ENCODE measurements at regions not wholly inside any gene's neighbourhood (a gene's known extent, or its start where the extent isn't known, plus 50 kb on each side); places are given as distances from the start of the nearest gene placed in this dataset.
"Not testable (repeated sequence)": the region's sequence is repeated elsewhere in the genome, so short reads cannot be mapped to it uniquely, and the experiment has no call there.

DNA sequence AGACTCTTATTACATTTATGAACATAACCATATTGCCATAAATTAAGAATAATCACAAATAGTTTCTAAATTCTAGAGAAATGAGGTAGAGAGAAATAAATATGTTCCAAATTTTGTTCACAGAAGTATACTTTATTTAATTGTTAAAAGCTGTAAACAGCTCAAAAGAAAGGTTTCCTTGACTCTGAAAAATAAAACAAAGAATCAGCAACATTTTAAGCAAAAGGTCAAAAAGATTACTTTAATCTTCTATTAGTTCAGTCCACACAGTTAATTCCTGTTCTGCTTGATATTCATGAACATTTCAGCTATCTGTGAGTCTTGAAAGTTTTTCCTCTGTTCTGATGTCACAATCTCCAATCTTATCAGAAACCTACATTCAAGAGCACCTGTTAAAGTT is 197.9 kb downstream of the GJA1 start:
- no peak for DNase-seq (ENCODE audit: low spot score)
- Mint-ChIP-seq H3K4me1 (ENCODE audit: unreplicated experiment) (no peaks in the 10 kb centered on the region), H3K27ac (ENCODE audit: unreplicated experiment) (no peak overlapping the region), H3K4me3 (ENCODE audit: unreplicated experiment) (no peak overlapping the region), H3K36me3 (ENCODE audit: low read depth, unreplicated experiment) (peaks cover 20% of the 10 kb centered on the region), H3K27me3 (ENCODE audit: unreplicated experiment) (peaks cover 2% of the 10 kb centered on the region), H3K9me3 (ENCODE audit: unreplicated experiment) (peaks cover 24% of the 10 kb centered on the region)
- TF ChIP-seq, protein P1, sequence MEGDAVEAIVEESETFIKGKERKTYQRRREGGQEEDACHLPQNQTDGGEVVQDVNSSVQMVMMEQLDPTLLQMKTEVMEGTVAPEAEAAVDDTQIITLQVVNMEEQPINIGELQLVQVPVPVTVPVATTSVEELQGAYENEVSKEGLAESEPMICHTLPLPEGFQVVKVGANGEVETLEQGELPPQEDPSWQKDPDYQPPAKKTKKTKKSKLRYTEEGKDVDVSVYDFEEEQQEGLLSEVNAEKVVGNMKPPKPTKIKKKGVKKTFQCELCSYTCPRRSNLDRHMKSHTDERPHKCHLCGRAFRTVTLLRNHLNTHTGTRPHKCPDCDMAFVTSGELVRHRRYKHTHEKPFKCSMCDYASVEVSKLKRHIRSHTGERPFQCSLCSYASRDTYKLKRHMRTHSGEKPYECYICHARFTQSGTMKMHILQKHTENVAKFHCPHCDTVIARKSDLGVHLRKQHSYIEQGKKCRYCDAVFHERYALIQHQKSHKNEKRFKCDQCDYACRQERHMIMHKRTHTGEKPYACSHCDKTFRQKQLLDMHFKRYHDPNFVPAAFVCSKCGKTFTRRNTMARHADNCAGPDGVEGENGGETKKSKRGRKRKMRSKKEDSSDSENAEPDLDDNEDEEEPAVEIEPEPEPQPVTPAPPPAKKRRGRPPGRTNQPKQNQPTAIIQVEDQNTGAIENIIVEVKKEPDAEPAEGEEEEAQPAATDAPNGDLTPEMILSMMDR (IDR thresholded peaks at IDR 0.05; ENCODE audit: unreplicated experiment) = no peak

DNA sequence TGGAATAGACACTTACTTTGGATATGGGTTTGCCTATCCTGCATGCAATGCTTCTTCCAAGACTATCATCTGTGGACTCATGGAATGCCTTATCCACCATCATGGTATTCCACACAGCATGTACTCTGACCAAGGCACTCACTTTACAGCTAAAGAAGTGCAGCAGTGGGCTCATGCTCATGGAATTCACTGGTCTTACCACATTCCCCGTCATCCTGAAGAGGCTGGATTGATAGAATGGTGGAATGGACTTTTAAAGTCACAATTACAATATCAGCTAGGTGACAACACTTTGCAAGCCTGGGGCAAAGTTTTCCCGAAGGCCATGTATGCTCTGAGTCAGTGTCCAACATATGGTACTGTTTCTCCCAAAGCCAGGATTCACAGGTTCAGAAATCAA is 199.1 kb downstream of the GJA1 start:
- H3K27me3 Mint-ChIP-seq (ENCODE audit: unreplicated experiment); H3K4me3 Mint-ChIP-seq (ENCODE audit: unreplicated experiment); H3K27ac Mint-ChIP-seq (ENCODE audit: unreplicated experiment); DNase-seq (ENCODE audit: low spot score); H3K4me1 Mint-ChIP-seq (ENCODE audit: unreplicated experiment): not testable (repeated sequence)
- peaks cover 20% of the 10 kb centered on the region for H3K36me3 Mint-ChIP-seq (ENCODE audit: low read depth, unreplicated experiment)
- peaks cover 24% of the 10 kb centered on the region for H3K9me3 Mint-ChIP-seq (ENCODE audit: unreplicated experiment)

DNA sequence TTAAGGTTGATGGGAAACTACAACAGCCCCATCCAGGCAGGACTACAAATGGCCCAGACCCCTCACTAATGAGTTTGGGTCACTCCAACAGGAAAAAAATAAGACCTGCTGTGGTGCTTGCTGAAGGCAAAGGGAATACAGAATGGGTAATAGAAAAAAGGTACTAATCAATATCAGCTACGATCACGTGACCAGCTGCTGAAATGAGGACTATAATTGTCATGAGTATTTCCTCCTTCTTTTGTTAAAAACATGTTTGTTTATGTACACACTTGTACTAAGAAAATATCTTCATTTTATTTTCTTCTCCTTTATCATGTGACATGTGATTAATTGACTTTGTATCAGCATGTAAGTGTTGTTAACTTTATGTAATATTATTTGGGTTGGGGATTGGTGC is 199.9 kb downstream of the GJA1 start:
- no peak for DNase-seq (ENCODE audit: low spot score)
- H3K4me1 Mint-ChIP-seq (ENCODE audit: unreplicated experiment) = no peaks in the 10 kb centered on the region
- H3K27ac Mint-ChIP-seq (ENCODE audit: unreplicated experiment) = no peak overlapping the region
- H3K27me3 Mint-ChIP-seq (ENCODE audit: unreplicated experiment) = peaks cover 2% of the 10 kb centered on the region
- H3K4me3 Mint-ChIP-seq (ENCODE audit: unreplicated experiment) = peak overlapping the region; percentile 34
- TF ChIP-seq, protein P1 (IDR thresholded peaks at IDR 0.05; ENCODE audit: unreplicated experiment) = no peak
- H3K9me3 Mint-ChIP-seq (ENCODE audit: unreplicated experiment) = peaks cover 24% of the 10 kb centered on the region
- peaks cover 20% of the 10 kb centered on the region for H3K36me3 Mint-ChIP-seq (ENCODE audit: low read depth, unreplicated experiment)

DNA sequence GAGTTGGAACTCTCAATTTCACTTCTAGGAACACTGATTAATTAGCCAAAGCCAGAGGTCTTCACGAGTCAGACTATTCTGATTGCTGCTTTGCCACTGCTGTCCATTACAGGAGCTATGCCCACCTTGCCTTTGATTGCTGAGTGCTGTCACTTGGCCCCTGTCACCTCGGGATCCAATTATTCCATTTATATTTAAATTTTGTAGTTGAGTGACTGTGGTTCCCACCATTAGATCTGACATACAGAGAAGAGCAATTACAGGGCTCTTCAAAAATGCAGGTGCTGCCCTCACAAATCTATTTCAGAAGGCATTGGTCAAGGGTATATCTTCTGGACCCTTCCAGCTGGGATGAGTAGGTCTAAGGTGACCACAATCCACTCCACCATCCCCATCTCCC is 200.8 kb downstream of the GJA1 start:
- H3K4me1 Mint-ChIP-seq (ENCODE audit: unreplicated experiment); H3K27me3 Mint-ChIP-seq (ENCODE audit: unreplicated experiment); H3K4me3 Mint-ChIP-seq (ENCODE audit: unreplicated experiment); DNase-seq (ENCODE audit: low spot score); H3K27ac Mint-ChIP-seq (ENCODE audit: unreplicated experiment): not testable (repeated sequence)
- peaks cover 17% of the 10 kb centered on the region for H3K36me3 Mint-ChIP-seq (ENCODE audit: low read depth, unreplicated experiment)
- H3K9me3 Mint-ChIP-seq (ENCODE audit: unreplicated experiment) = peaks cover 24% of the 10 kb centered on the region

DNA sequence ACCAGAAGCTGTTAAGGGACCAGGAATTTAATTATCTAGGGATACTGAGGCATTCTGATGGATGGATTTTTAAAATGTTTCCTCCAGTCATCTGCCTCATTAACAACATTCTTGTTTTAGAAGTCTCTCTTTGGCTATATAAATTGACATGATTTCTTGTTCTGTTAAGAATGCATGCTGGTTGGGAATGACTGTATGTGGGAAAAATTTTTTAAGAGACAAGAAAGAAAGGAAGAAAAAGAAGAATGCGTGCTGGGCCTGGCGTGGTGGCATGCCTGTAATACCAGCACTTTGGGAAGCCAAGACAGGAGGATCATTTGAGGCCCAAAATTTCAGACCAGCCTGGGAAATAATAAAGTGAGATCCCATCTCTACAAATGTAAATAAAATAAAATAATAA is 203.6 kb downstream of the GJA1 start:
- peaks cover 18% of the 10 kb centered on the region for H3K9me3 Mint-ChIP-seq (ENCODE audit: unreplicated experiment)
- no peak overlapping the region for H3K4me3 Mint-ChIP-seq (ENCODE audit: unreplicated experiment)
- H3K27me3 Mint-ChIP-seq (ENCODE audit: unreplicated experiment) = peaks cover 2% of the 10 kb centered on the region
- TF ChIP-seq, protein P1 (IDR thresholded peaks at IDR 0.05; ENCODE audit: unreplicated experiment) = no peak
- no peaks in the 10 kb centered on the region for H3K4me1 Mint-ChIP-seq (ENCODE audit: unreplicated experiment)
- DNase-seq (ENCODE audit: low spot score) = no peak
- peaks cover 12% of the 10 kb centered on the region for H3K36me3 Mint-ChIP-seq (ENCODE audit: low read depth, unreplicated experiment)
- H3K27ac Mint-ChIP-seq (ENCODE audit: unreplicated experiment) = no peak overlapping the region

DNA sequence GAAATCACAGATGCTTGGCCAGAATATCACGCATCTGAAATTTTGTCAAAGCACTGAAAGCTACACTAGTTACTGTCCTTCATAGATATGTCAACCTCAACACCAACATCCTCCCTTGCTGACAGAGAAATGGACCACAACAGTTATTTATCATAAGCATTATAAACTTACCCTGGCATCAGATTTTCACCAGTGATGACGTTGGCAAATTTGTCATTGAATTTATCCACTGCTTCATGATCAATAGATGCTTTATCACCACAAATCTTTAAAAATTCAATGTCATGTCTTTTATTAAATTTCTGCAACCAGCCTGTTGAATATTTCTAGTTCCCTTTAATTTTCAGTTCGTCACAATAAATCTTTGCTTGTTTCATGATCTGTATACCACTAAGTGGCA is 205.7 kb downstream of the GJA1 start:
- no peak overlapping the region for H3K4me3 Mint-ChIP-seq (ENCODE audit: unreplicated experiment)
- peaks cover 2% of the 10 kb centered on the region for H3K27me3 Mint-ChIP-seq (ENCODE audit: unreplicated experiment)
- peaks cover 6% of the 10 kb centered on the region for H3K36me3 Mint-ChIP-seq (ENCODE audit: low read depth, unreplicated experiment)
- TF ChIP-seq, protein P1 (IDR thresholded peaks at IDR 0.05; ENCODE audit: unreplicated experiment) = no peak
- H3K9me3 Mint-ChIP-seq (ENCODE audit: unreplicated experiment) = peaks cover 6% of the 10 kb centered on the region
- H3K4me1 Mint-ChIP-seq (ENCODE audit: unreplicated experiment) = no peaks in the 10 kb centered on the region
- H3K27ac Mint-ChIP-seq (ENCODE audit: unreplicated experiment) = no peak overlapping the region
- no peak for DNase-seq (ENCODE audit: low spot score)
